HG03342 (cell line): ENCODE measurements at regions not wholly inside any gene's neighbourhood (a gene's known extent, or its start where the extent isn't known, plus 50 kb on each side); places are given as distances from the start of the nearest gene placed in this dataset.

Experiments
- ATAC-seq: cut with Tn5 transposase; IDR thresholded peaks from one replicate; pipeline ENCODE4 v1.9.1; 2021; ENCODE audit warnings: mild to moderate bottlenecking, moderate library complexity; ENCODE audit not compliant: unreplicated experiment

DNA sequence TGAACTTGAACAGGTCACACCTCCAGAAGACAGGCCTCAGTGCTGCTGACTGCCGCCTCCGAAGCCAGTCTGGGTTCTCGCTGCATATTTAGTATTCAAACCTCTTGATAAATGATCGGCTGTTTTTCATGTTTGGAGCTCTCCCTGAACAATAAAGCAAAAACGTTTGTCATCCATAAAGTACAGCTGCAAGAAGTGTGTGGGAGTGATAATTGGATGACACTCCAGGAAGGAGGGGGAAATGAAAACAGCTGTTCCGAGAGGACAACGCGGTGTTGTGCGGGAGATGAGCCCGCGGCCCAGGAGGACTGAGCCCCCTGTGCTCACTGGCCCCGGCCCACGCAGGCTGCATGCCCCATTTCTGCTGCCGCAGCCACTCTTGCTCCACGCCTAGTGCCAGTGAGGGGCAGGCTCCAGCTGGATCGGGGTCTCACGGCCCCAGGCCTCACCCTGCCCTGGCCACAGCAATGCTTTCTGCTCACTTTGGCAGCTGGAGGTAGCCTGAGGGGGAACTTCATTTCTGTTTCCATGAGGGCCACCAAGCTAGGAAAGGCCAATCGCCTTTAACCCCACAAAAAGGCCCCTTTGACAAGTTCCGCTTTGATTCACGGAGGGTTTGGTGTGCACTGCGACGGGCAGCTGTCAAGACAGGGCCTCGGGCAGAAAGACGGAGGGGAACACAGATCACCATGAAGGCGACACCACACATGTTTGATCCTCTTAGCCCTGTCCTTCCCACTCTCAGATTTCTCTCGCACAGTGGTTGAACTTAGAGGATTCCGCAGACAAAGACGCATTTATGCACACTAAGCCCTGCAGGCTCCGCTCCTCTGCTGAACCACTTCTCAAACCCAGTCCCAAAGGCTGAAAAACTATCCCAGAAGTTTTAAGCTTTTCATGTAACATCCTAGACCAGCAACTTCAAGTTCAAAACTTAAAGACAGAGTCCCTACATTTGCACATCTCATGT, 537.6 kb downstream of the EFNB2 start:
- no peak for ATAC-seq

DNA sequence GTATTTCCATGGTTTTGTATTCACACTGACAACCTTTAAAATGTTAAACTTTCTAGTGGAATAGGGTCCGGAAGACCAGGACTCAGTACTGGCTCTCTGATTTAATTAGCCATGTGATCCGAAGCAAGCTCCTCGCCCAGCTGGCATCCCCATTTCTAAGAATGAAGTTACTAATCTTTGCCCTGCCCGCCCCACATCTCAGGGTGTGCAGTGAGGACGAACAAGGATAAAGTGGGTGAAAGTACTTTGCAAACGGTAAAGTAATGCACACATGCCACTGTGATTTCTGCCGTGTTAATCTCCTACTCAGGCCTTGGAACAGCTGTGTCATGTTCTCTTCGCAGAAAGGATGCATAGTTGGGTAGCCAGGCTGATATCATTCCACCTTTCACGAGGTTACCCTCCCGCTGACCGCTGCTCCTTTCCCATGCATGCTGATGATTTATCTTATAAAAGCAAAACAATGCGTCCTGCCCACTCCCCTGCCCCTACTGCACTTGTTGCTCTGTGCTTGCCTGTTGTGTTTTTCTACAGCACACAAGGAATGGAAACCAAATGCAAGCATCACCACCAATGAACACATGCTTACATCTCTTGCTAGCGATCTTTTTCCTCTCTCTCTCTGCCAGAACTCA, 539.0 kb downstream of the EFNB2 start:
- no peak for ATAC-seq

DNA sequence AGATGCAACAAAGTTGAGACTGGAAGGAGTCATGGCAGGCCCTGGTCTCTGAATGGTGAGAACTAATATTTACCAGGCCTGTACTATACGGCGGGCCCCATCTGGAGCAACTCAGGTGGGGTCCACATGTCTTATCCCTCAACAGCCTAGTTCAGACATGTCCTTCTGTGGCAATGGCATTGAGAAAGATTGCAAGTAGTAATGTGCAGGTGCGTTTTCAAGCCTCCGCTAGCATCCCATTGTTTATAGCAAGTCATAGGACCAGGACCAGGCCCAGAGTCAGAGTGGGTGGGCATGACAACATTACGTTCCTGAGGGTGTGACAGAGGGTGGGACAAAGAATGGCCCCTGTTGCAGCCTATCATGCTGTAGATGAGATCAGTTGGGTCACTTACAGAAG, 541.1 kb downstream of the EFNB2 start:
- ATAC-seq = no peak

DNA sequence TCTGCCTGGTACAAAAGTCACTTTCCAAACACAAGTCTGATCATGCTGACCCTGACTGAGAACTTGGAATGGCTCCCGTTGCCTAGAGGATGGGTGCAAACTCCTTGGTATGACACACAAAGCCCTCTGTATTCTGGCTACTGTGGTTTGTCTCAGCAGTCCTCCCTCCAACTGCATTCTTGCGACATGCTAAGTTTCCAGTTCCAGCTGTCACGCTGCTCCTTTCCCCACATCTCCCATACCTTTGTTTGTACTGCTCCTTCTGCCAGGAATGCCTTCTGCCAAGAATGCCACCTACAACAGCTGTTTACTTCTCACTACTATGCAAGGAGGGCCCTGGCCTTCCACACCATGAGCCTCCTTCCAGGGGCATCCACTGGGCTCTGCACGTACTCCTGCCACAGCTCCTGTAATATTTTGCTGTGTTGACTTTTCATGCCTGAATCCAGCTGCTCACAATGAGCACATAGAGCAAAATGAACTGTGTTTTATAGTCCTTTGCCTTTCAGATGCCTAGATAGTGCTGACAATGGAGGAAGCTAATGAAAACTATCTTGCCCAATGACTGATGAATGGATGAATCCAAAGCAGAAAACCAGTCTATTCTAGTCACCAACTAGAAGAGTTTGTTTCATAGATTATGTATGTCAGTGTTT, 543.7 kb downstream of the EFNB2 start:
- no peak for ATAC-seq

DNA sequence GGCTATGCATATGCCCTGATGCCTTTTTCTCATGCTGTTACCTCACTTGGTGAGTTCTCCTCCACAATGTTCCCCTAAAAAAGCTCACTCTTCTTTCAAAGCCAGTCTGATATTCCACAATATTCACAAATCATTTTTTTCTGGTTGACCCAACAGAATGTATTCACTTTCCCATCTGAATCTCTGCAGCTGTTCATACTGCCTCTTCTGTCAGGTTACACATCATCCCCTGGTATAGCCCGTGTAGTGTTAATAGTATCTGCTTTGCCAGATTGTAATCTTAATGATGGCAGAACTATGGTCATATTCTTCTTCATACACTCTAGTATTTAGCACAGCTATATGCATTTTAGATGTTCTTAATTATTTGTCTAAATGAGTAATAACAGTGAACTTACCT, 544.3 kb downstream of the EFNB2 start:
- ATAC-seq = no peak

DNA sequence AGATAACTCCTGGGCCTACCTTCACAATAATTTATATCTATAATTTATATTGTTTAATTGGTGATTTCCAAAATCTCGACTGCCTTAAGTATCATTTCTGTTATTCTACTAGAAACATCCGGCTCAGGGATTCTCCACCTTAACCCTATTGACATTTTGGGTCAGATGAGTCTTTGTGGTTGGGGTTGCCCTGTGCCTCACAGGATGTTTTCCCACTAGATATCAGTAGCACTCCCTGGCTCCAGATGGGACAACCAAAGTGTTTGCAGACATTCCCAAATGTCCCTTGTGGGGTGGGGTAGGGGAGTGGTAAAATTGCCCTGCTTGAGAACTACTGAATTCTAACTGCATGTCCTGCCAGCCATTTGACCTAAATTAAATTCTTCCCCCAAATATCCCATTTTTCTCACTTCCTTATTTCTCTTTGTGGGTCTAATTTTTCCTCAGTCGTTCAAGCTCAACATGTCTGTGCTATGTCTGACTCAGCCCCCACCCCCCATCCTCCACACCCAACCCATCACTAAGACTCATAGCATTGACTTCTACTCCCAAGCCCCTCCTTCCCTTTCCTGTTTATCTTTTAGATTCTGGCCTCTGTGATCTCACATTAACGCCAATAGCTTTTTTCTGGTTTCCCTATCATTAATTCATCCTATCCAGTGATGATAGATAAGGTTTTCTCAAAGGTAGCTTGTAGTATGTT, 545.1 kb downstream of the EFNB2 start:
- no peak for ATAC-seq

DNA sequence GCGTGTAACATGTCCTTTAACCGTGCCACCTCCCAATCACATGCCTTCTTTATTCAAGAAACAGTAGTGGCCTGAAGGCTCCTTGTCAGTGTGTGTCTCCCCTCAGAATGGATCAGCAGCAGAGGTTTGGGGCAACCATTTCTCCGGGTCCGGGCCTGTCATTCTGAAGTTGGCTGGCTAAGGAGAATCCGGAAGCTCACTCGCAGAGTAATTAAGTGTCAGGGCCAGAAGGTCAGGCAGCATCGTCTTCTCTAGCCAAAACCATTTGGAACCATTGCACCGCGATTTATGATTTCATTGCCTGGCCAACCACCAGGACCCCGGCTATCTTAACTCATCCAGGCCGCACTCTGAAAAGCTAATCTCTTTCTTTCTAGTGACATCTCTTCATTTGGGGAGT, 550.8 kb downstream of the EFNB2 start:
- ATAC-seq = no peak

DNA sequence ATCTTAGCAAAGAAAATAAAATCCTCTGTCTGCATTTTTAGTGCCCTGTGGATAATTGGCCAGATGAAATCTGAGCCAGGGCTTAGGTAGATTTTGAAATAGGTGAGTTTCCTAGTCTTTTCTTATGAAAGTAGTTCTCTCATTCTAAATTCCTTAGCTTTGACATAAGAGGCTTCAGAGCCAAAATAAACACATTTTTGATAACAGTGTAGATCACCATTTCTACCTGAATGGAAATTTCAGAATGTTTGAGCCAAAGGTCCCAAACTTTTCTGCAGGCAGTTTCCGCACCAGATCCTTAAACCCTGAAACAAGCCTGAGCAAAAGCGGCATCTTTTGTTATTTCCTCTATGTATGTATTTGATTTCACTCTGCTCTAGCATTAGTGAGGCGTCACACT, 551.2 kb downstream of the EFNB2 start:
- no peak for ATAC-seq

DNA sequence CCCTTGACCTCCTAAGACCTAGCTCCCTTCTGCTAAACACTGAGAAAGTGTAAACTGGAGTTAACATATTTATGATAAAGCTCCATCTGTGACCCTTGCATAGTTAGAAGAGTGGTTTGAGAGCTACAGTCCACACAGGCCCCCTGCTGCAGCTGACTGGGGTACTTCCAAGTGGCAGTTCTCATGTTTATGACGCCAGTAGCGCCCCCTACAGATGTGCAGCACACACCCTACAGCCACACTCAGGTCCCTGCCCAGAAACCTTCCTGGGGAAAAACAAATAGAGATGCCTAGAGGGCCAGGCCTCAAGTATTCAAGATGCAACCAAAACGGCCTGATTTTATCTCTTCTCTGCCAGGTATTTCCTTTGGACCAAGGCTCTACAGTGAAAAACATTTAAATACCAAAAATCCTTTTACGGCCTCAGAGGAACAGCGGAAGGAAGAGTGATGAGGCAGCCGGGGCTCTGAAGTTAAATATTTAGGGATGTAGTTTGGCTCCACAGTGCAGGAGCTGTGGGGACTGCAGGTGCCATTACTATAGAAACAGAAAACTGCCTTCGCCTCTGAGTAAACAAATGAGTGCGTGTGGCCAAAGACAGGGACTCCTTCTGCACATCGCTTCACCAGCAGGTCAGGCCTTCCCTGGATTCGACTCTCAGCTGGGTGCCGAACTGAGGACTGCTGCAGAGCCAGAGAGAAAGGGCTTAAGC, 553.1 kb downstream of the EFNB2 start:
- ATAC-seq = no peak

DNA sequence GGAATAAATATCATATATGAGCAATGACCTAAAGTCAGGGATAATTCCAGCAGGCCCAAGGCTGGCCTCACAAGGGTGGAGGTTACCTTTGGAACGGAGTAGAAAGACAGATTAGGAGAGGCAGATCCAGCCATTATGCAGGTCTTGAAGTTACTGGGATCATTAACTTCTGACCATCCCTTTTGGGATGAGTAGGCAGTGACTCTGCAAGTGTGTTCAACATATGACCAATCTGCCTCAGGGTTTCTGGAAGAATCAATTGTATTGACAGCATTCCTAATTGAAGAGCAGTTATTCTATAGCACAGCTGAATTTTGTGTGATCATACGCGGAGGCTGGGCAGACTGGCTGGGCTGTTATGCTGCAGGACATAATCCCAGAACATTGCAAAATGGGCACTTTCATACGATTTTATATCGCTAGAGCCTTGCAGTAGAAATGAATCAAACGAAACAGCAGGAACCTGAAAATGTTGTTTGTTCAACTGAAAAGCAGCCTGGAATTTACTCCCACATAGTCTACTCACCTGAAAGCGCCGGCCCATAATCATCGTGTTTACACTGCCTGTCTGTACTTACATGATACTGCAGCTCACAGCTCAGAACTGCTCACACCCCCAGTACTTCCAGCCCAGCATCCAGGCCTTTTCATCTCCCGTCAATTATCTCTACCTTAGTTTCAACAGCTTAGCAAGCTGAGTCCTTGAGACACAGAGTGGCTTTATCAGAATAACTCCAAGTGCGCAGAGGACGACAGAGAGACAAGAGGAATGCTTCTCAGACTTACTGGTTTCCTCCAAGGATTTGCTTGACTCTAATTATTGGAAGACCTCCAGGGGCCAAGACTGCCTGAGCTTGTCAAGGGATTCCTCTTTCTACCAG, 556.1 kb downstream of the EFNB2 start:
- no peak for ATAC-seq

DNA sequence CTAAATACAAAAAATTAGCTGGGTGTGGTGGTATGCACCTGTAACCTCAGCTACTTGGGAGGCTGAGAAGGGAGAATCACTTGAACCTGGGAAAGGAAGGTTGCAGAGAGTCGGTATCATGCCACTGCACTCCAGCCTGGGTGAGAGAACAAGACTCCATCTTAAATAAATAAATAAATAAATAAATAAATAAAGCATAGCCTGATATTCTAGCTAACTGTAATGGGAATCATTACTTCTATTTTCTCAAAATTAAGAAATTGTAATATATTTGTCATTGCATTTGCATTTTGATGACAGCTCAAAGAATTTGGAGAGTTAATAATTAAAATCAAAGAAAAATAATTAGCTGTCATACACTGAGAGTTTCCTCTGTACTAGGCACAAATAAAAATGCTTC, 561.1 kb downstream of the EFNB2 start:
- no peak for ATAC-seq

DNA sequence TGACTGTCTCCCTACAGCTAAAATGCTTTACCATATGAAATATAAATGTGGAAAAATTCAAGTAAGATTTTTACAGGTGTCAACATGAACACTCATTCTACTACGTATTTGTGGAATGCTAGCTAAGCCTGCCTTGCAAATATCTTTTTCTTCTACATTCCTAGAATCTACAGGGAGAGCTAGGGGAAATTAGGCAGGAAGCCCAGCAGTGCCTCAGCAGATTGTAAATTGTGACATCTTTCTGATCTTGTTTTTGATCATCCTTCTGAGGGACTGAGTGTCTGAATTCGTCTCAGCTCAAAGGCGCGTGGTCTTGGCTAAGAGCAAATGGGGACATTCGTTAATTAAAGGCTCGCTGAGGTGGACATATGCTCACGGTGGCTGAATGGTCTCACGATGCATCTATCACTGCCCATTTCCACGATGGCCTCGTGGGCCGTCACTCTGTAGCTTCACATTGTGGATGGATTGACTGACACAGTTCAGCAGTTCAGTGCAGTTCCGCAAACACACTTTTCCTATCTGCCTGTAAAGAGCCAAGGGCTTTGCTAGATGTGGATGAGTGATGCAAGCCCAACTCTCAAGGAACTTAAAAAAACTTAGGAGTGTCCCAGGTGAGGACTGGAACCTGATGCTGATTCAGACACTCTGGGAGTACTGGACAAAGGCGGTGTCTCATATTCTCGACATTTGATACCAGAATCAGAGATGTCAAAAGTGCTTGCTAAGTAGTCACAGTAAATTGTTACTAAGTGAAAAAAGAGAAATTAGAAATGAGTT, 562.5 kb downstream of the EFNB2 start:
- ATAC-seq = no peak

DNA sequence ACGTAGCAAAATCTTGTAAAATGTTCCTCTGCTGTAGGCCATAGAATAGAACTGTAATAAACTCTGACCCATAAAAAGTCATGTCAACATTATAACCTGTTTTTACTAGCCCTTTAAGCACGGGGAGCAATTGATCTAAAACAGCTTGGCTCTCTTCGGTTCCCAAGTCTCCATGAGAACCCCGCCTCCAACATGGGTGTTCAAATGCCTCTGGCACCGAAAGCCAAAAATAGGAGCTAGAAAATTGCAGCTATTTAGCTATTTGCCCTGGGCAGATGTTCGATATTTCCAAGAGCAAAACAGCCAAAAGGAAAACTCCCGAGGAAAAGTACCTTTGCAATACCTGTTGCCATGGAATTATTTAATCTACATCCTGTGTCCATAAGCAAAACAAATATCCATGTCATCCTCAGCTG, 563.1 kb downstream of the EFNB2 start:
- no peak for ATAC-seq

DNA sequence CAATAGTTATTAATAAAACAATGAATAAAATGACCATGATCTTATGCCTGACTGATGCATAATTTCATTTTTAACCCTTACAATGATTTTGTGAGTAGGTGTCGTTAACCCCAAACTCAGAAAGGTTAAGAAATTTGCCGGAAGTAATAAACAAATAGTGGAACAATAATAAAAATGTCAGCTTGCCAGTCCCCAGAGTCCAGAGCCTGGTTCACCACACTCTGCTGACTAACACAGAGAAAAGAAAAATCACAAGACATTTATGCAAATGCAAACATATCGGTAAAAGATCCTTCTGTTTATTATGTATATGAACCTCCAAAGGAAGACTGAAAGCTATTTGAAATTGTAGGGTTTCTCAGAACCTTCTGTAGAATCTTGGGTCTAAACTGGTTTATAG, 563.7 kb downstream of the EFNB2 start:
- ATAC-seq = no peak

DNA sequence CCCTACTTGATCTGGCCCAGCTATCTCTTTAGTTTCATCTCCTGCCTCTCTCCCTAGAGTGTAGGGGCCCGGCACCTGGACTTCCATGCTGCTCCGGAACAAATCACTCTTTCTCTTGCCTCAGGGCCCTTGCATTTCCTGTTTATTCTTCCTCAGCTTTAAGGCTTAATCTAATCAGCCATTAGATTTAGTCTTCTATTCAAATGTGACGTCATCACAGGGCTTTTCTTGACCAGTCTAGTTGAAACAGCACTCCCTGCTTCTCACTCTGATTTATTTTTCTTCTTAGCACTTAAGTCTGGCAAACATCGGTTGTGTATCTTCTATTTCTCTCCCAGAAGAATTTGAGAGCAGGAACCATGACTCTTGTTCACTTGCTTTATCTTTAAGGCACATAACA, 564.1 kb downstream of the EFNB2 start:
- ATAC-seq = no peak

DNA sequence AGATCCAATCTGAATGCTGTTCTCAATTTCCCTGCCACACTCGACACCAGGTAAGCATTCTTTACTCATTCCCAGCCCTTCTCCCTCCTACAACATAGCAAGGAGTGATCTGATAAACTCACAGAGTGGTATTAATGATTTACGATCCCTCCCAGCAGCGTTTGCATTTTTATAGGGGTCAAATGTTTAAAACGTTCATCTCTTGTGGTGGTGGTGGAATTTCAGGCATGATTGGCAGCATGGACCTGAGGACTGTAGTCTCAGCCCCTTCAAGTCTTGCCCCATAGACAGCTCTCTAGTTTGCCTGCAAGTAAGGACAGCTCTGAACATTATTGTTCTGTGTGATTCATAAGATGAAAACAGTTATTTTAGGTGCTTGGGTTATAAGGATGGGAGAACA, 565.7 kb downstream of the EFNB2 start:
- no peak for ATAC-seq

DNA sequence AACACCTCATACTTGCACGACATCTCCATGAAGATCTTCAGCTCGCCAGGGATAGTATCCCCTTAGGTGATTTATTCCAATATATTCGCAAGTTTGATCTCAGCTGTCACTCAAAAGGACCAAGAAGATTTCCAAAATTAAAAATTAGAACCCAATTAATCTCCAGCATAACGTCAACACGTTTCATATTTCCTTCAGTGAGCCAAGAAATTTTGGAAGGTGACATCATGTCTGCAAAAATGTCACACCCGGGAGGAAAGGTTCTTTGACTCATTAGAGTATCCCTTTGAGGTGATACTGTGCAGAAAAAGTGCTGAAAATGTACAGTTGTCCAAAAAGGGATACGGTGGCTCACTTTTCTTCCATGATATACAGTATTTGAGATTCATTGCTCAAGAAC, 569.6 kb downstream of the EFNB2 start:
- ATAC-seq = no peak

DNA sequence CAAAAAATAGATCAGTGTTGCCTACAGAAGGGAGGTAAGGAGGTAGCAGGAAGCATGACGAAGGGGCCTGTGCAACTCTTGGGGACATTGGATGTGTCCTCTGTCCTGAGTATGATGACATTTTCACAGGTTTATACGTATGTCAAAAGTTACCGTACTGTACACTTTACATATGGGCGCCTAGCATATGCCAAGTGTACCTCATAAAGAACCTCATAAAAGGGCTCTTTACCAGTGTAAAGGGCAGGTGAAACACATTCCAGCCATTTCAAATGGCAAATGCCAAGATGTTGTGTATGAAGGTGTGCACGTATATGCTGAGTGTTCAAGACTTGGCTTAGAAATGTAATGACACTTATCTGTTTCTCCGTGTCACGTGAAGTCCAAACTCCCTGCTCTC, 573.4 kb downstream of the EFNB2 start:
- ATAC-seq = no peak

DNA sequence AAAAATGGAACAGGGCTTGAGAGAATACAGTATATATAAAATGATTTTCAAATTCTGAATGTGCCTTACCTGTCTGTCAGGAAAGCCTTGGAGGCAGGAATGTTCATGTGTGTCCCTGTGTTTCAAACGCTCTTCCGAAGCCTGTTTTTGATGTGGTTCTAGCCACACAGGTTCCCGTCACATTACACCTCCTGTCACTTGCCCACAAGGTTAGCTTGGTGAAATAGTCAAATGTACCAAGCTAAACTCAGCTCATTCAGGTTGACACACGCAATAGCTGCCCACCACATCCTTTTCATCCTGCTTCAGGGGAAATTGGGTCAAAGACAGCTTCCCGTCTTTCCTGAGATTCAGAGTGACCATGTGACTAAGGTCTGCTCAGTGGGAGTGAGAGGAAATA, 574.0 kb downstream of the EFNB2 start:
- no peak for ATAC-seq
